Endothelial cell of umbilical vein (primary cell): ENCODE measurements at regions not wholly inside any gene's neighbourhood (a gene's known extent, or its start where the extent isn't known, plus 50 kb on each side); places are given as distances from the start of the nearest gene placed in this dataset.

Experiments
- BruUV-seq: library from RNA; stranded (reverse); fragments of 400-500 nt; replicated peaks from 2 replicates; lab custom pipeline; 2021; lab: Mats Ljungman, UMichigan
- CTCF ChIA-PET: fragments of 300-600, 350-600 bp; sonication (Branson Sonifier 250); formaldehyde crosslinking; loops from one replicate; lab custom pipeline; 2021; ENCODE audit warnings: antibody characterized with exemption, inconsistent platforms; lab: Charles Lee
- POLR2A ChIA-PET: fragments of 300-600, 350-600 bp; sonication (Branson Sonifier 250); formaldehyde crosslinking; loops from one replicate; lab custom pipeline; 2021; ENCODE audit warnings: antibody characterized with exemption, inconsistent platforms; lab: Charles Lee
- DNase-seq: peaks from one replicate; pipeline ENCODE4 v3.0.0-alpha.2; 2011; ENCODE audit warnings: low read depth, low spot score
- FAIRE-seq: peaks from 2 replicates; lab custom pipeline; 2011; peaks lifted over from hg19 to GRCh38; lab: Jason Lieb, UNC
- H2AFZ ChIP-seq: 2 replicates; pipeline ENCODE4 v1.6.0; 2012; ENCODE audit warnings: low read depth, low read length, control low read depth, inconsistent platforms
- H3K27ac ChIP-seq: 2 replicates; pipeline ENCODE4 v1.5.1; 2011; ENCODE audit warnings: low read depth, mild to moderate bottlenecking, control low read depth, low read length, moderate library complexity; ENCODE audit not compliant: insufficient read depth
- H3K27me3 ChIP-seq, 2 experiments: 2 replicates each; pipeline versions ENCODE4 v1.6.0 to v1.6.1; 2011; ENCODE audit warnings: low read length in 2 of 2, mixed read lengths in 1 of 2; ENCODE audit not compliant: control insufficient read depth in 2 of 2, insufficient read depth in 2 of 2
- H3K36me3 ChIP-seq, 2 experiments: 2 replicates in 1 of 2; 3 replicates in 1 of 2; pipeline ENCODE4 v1.5.1; 2011; ENCODE audit warnings: low read length in 2 of 2, mild to moderate bottlenecking in 1 of 2, moderate library complexity in 1 of 2; ENCODE audit not compliant: control insufficient read depth in 2 of 2, insufficient read depth in 2 of 2; ENCODE audit errors: extremely low read depth in 1 of 2
- H3K4me1 ChIP-seq: 3 replicates; pipeline ENCODE4 v1.5.1; 2011; ENCODE audit warnings: mild to moderate bottlenecking, low read length; ENCODE audit not compliant: control insufficient read depth, insufficient read depth; ENCODE audit errors: extremely low read depth
- H3K4me2 ChIP-seq: 2 replicates; pipeline ENCODE4 v1.6.1; 2011; ENCODE audit warnings: low read length, control low read depth, mixed read lengths; ENCODE audit not compliant: insufficient read depth
- H3K4me3 ChIP-seq, 3 experiments: fragments of 200-600 bp in 1 of 3; sonication (generic), shearing (Covaris generic) in 1 of 3; replicated peaks in 1 of 3; 2 replicates each; pipeline ENCODE4 v1.5.1; 2011 to 2016; ENCODE audit warnings: control low read depth in 3 of 3, low read length in 3 of 3, mild to moderate bottlenecking in 2 of 3, inconsistent platforms in 1 of 3, low read depth in 1 of 3, moderate library complexity in 1 of 3; ENCODE audit not compliant: insufficient read depth in 1 of 3
- H3K79me2 ChIP-seq: 2 replicates; pipeline ENCODE4 v1.6.0; 2012; ENCODE audit warnings: low read length, inconsistent platforms; ENCODE audit not compliant: control insufficient read depth, insufficient read depth
- H3K9ac ChIP-seq: replicated peaks from 2 replicates; pipeline ENCODE3; 2011; ENCODE audit warnings: low read length, control low read depth; ENCODE audit not compliant: insufficient read depth; ENCODE audit errors: extremely low read depth
- H3K9me1 ChIP-seq: replicated peaks from 3 replicates; pipeline ENCODE4 v1.6.0; 2011; ENCODE audit warnings: mild to moderate bottlenecking, low read length; ENCODE audit not compliant: control insufficient read depth, insufficient read depth; ENCODE audit errors: extremely low read depth
- H3K9me3 ChIP-seq: replicated peaks from 2 replicates; pipeline ENCODE4 v1.5.1; 2012; ENCODE audit warnings: low read length, inconsistent platforms; ENCODE audit not compliant: control insufficient read depth, insufficient read depth
- H4K20me1 ChIP-seq: replicated peaks from 2 replicates; pipeline ENCODE3; 2011; ENCODE audit warnings: mild to moderate bottlenecking, low read length; ENCODE audit not compliant: control insufficient read depth, insufficient read depth; ENCODE audit errors: extremely low read depth
- EZH2 ChIP-seq: IDR thresholded peaks from 2 replicates; pipeline ENCODE4 v1.6.1; 2012; ENCODE audit warnings: borderline replicate concordance, low read depth, mild to moderate bottlenecking, moderate library complexity, low read length, inconsistent platforms; ENCODE audit not compliant: severe bottlenecking
- FOS ChIP-seq: IDR thresholded peaks from 2 replicates; pipeline ENCODE4 v1.6.1; 2011; ENCODE audit warnings: mild to moderate bottlenecking, low read length, moderate library complexity, borderline replicate concordance; ENCODE audit not compliant: insufficient read depth
- GATA2 ChIP-seq: IDR thresholded peaks from 2 replicates; pipeline ENCODE4 v1.7.0; 2011; ENCODE audit warnings: low read depth, mild to moderate bottlenecking, moderate library complexity, mixed read lengths, low read length; ENCODE audit not compliant: insufficient read length, insufficient read depth
- JUN ChIP-seq: IDR thresholded peaks from 2 replicates; pipeline ENCODE4 v1.6.1; 2011; ENCODE audit warnings: borderline replicate concordance, low read depth; ENCODE audit not compliant: insufficient read length, insufficient read depth
- MYC ChIP-seq: IDR thresholded peaks from one replicate; pipeline ENCODE4 v1.6.1; 2011; ENCODE audit warnings: mild to moderate bottlenecking, low read depth, low read length
- POLR2A ChIP-seq: IDR thresholded peaks from 2 replicates; pipeline ENCODE4 v1.6.1; 2012; ENCODE audit warnings: low read depth, mild to moderate bottlenecking, control low read depth, low read length
- POLR2AphosphoS5 ChIP-seq: IDR thresholded peaks from 2 replicates; pipeline ENCODE4 v1.6.1; 2012; ENCODE audit warnings: low read depth, mild to moderate bottlenecking, control low read depth, low read length, moderate library complexity; ENCODE audit not compliant: insufficient read depth
- dilution Hi-C: fragments of 300-500 bp; cut with MboI; formaldehyde crosslinking; loops from one replicate; pipeline ENCODE4 v1.15.0; 2019; ENCODE audit warnings: low sequenced_read_pairs; ENCODE audit not compliant: extremely low pct_ligation_motif_present
- intact Hi-C: fragments of 100-400 bp; cut with micrococcal nuclease; formaldehyde crosslinking; loops from one replicate; pipeline ENCODE4 v1.10.0; 2022
- TF ChIP-seq, protein P1 (sequence below), 2 donors: IDR thresholded peaks; 1 replicate in 1 of 2; 2 replicates in 1 of 2; pipeline ENCODE4 v1.5.1; 2011; ENCODE audit warnings: low read length in 2 of 2, mild to moderate bottlenecking in 2 of 2, moderate library complexity in 2 of 2, control low read depth in 1 of 2, inconsistent platforms in 1 of 2, low read depth in 1 of 2; ENCODE audit not compliant: insufficient read depth in 1 of 2; ENCODE audit errors: extremely low read depth in 1 of 2
- TF ChIP-seq, protein P2 (sequence below): IDR thresholded peaks from 2 replicates; pipeline ENCODE4 v1.6.1; 2011; ENCODE audit not compliant: insufficient read depth, insufficient read length

DNA sequence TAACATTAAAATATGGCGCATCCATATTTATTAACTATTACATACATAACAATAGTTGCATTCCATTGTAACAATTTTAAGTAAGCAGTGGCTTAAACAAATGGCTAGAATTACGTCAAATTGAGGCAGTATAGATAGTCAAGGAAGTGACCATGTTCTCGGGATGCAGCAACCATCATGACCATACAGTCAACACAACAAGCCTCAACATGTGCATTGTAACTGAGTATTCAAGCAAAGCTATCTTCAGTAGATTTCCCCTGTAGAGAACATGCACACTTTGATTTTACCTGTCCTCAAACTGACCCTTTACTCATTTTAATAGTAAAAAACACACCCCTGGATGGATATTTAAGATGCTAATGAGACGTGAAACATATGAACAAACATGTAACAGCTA lies 356.4 kb downstream of the HINT1 start:
- TF ChIP-seq GATA2 (no peak), POLR2A (no peak), MYC (no peak), EZH2 (no peak)
- no peak overlapping the region for H3K27ac ChIP-seq
- no peak for DNase-seq
- intact Hi-C loops = no loop called here
- no peaks in the 10 kb centered on the region for H3K36me3 ChIP-seq
- H3K9me3 ChIP-seq = no peaks in the 10 kb centered on the region
- H3K9ac ChIP-seq = no peak overlapping the region
- ChIA-PET POLR2A (no interaction called here), CTCF (no interaction called here)
- no peak overlapping the region for H3K4me3 ChIP-seq
- no peaks in the 10 kb centered on the region for H4K20me1 ChIP-seq
- no peak for FAIRE-seq
- no peaks in the 10 kb centered on the region for H3K4me1 ChIP-seq
- no peaks in the 10 kb centered on the region for H3K27me3 ChIP-seq
- no peaks in the 10 kb centered on the region for H3K9me1 ChIP-seq
- no peaks in the 10 kb centered on the region for H3K79me2 ChIP-seq
- no TSS peak for BruUV-seq
- H3K4me2 ChIP-seq = no peak overlapping the region
- no peak overlapping the region for H2AFZ ChIP-seq
- dilution Hi-C loops = no loop called here

DNA sequence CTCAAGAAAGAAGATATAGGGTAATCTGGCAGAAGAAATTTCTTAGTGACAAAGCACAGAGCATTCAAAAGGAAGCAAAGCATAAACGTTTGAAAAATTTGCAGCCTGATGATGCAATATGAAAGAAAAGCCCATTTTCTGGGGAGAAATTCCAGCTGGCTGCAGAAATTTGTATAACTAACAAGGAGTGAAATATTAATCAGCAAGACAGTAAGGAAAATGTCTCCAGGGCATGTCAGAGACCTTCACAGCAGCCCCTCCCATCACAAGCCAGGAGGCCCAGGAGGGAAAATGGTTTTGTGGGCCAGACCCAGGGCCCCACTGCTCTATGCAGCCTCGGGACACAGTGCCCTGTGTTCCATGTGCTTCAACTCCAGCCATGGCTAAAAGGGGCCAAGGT lies 359.4 kb downstream of the HINT1 start:
- intact Hi-C loops (no loop called here), dilution Hi-C loops (no loop called here)
- CTCF ChIA-PET = no interaction called here
- H3K27ac ChIP-seq = no peak overlapping the region
- H3K27me3 ChIP-seq = no peaks in the 10 kb centered on the region
- no peak overlapping the region for H3K4me3 ChIP-seq
- no peak overlapping the region for H3K9ac ChIP-seq
- BruUV-seq = no TSS peak
- H3K79me2 ChIP-seq = no peaks in the 10 kb centered on the region
- no peak overlapping the region for H2AFZ ChIP-seq
- H3K9me1 ChIP-seq = no peaks in the 10 kb centered on the region
- no peaks in the 10 kb centered on the region for H3K4me1 ChIP-seq
- DNase-seq (no peak), FAIRE-seq (no peak)
- H4K20me1 ChIP-seq = no peaks in the 10 kb centered on the region
- no peak for TF ChIP-seq POLR2AphosphoS5
- TF ChIP-seq, protein P1, sequence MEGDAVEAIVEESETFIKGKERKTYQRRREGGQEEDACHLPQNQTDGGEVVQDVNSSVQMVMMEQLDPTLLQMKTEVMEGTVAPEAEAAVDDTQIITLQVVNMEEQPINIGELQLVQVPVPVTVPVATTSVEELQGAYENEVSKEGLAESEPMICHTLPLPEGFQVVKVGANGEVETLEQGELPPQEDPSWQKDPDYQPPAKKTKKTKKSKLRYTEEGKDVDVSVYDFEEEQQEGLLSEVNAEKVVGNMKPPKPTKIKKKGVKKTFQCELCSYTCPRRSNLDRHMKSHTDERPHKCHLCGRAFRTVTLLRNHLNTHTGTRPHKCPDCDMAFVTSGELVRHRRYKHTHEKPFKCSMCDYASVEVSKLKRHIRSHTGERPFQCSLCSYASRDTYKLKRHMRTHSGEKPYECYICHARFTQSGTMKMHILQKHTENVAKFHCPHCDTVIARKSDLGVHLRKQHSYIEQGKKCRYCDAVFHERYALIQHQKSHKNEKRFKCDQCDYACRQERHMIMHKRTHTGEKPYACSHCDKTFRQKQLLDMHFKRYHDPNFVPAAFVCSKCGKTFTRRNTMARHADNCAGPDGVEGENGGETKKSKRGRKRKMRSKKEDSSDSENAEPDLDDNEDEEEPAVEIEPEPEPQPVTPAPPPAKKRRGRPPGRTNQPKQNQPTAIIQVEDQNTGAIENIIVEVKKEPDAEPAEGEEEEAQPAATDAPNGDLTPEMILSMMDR (IDR thresholded peaks at IDR 0.05; ENCODE audit: extremely low read depth in 1 of 2, insufficient read depth in 1 of 2, low read depth in 1 of 2, low read length in 2 of 2) = no peak
- no peak for TF ChIP-seq FOS
- TF ChIP-seq JUN = no peak
- no peak for TF ChIP-seq POLR2A
- TF ChIP-seq, protein P2, sequence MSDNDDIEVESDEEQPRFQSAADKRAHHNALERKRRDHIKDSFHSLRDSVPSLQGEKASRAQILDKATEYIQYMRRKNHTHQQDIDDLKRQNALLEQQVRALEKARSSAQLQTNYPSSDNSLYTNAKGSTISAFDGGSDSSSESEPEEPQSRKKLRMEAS = no peak
- no peak for TF ChIP-seq MYC
- no peak for TF ChIP-seq EZH2
- no peak for TF ChIP-seq GATA2
- no peaks in the 10 kb centered on the region for H3K9me3 ChIP-seq
- H3K4me2 ChIP-seq = no peak overlapping the region
- POLR2A ChIA-PET = no interaction called here
- no peaks in the 10 kb centered on the region for H3K36me3 ChIP-seq
